ENCODE measurements at regions not wholly inside any gene's neighbourhood (a gene's known extent, or its start where the extent isn't known, plus 50 kb on each side); places are given as distances from the start of the nearest gene placed in this dataset.
"Not testable (repeated sequence)": the region's sequence is repeated elsewhere in the genome, so short reads cannot be mapped to it uniquely, and the experiment has no call there.

- H3K36me3 Mint-ChIP-seq (ENCODE audit: low read depth); H3K9me3 Mint-ChIP-seq; H3K4me3 Mint-ChIP-seq; H3K4me1 Mint-ChIP-seq; H3K27ac Mint-ChIP-seq (ENCODE audit: unreplicated experiment); DNase-seq (ENCODE audit: low read depth, low spot score); H3K27me3 Mint-ChIP-seq (ENCODE audit: low read depth): not testable (repeated sequence)
Observed at GRCh38 chr9:6099346-6099745, 83.9 kb upstream of the RANBP6 start.

- no peaks in the 10 kb centered on the region for H3K4me1 Mint-ChIP-seq
- H3K4me3 Mint-ChIP-seq: no peak overlapping the region
- H3K27ac Mint-ChIP-seq (ENCODE audit: unreplicated experiment): no peak overlapping the region
- TF ChIP-seq CTCF (conservative IDR thresholded peaks at IDR 0.05): no peak
- no peak for DNase-seq (ENCODE audit: low read depth, low spot score)
- peaks cover 14% of the 10 kb centered on the region for H3K27me3 Mint-ChIP-seq (ENCODE audit: low read depth)
- peaks cover 5% of the 10 kb centered on the region for H3K9me3 Mint-ChIP-seq
- no peaks in the 10 kb centered on the region for H3K36me3 Mint-ChIP-seq (ENCODE audit: low read depth)
Observed at GRCh38 chr9:6098431-6098830, 83.0 kb upstream of the RANBP6 start.

- Mint-ChIP-seq H3K27me3 (ENCODE audit: low read depth) (peaks cover 23% of the 10 kb centered on the region), H3K4me1 (no peaks in the 10 kb centered on the region), H3K4me3 (no peak overlapping the region), H3K9me3 (peaks cover 5% of the 10 kb centered on the region), H3K27ac (ENCODE audit: unreplicated experiment) (no peak overlapping the region), H3K36me3 (ENCODE audit: low read depth) (no peaks in the 10 kb centered on the region)
- DNase-seq (ENCODE audit: low read depth, low spot score): no peak
- no peak for TF ChIP-seq CTCF (conservative IDR thresholded peaks at IDR 0.05)
Observed at GRCh38 chr9:6096821-6097220, 81.4 kb upstream of the RANBP6 start.

- H3K27ac Mint-ChIP-seq (ENCODE audit: unreplicated experiment): no peak overlapping the region
- no peak overlapping the region for H3K4me3 Mint-ChIP-seq
- H3K4me1 Mint-ChIP-seq: no peaks in the 10 kb centered on the region
- H3K36me3 Mint-ChIP-seq (ENCODE audit: low read depth): no peaks in the 10 kb centered on the region
- H3K27me3 Mint-ChIP-seq (ENCODE audit: low read depth): peaks cover 19% of the 10 kb centered on the region
- peaks cover under 1% of the 10 kb centered on the region for H3K9me3 Mint-ChIP-seq
- no peak for DNase-seq (ENCODE audit: low read depth, low spot score)
- no peak for TF ChIP-seq CTCF (conservative IDR thresholded peaks at IDR 0.05)
Observed at GRCh38 chr9:6090277-6091210, 75.1 kb upstream of the RANBP6 start.

GRCh38 chr9:6089300-6089699 lies 73.9 kb upstream of the RANBP6 start:
- H3K9me3 Mint-ChIP-seq: no peaks in the 10 kb centered on the region
- no peaks in the 10 kb centered on the region for H3K4me1 Mint-ChIP-seq
- no peak overlapping the region for H3K27ac Mint-ChIP-seq (ENCODE audit: unreplicated experiment)
- no peaks in the 10 kb centered on the region for H3K36me3 Mint-ChIP-seq (ENCODE audit: low read depth)
- H3K4me3 Mint-ChIP-seq: no peak overlapping the region
- no peak for DNase-seq (ENCODE audit: low read depth, low spot score)
- TF ChIP-seq CTCF (conservative IDR thresholded peaks at IDR 0.05): no peak
- H3K27me3 Mint-ChIP-seq (ENCODE audit: low read depth): peaks cover 18% of the 10 kb centered on the region

- H3K4me3 Mint-ChIP-seq: no peak overlapping the region
- no peak for DNase-seq (ENCODE audit: low read depth, low spot score)
- no peaks in the 10 kb centered on the region for H3K9me3 Mint-ChIP-seq
- peaks cover 2% of the 10 kb centered on the region for H3K27me3 Mint-ChIP-seq (ENCODE audit: low read depth)
- no peaks in the 10 kb centered on the region for H3K4me1 Mint-ChIP-seq
- no peak for TF ChIP-seq CTCF (conservative IDR thresholded peaks at IDR 0.05)
- no peaks in the 10 kb centered on the region for H3K36me3 Mint-ChIP-seq (ENCODE audit: low read depth)
- no peak overlapping the region for H3K27ac Mint-ChIP-seq (ENCODE audit: unreplicated experiment)
Observed at GRCh38 chr9:6086006-6086655, 70.7 kb upstream of the RANBP6 start.
